SH-SY5Y (cell line): ENCODE measurements at regions not wholly inside any gene's neighbourhood (a gene's known extent, or its start where the extent isn't known, plus 50 kb on each side); places are given as distances from the start of the nearest gene placed in this dataset.

ENCODE experiments used
- GATA2 ChIP-seq: IDR thresholded peaks from 2 replicates; pipeline ENCODE4 v1.6.1; 2011; ENCODE audit warnings: mild to moderate bottlenecking, low read depth, low read length
- GATA3 ChIP-seq: IDR thresholded peaks from 2 replicates; pipeline ENCODE4 v1.6.1; 2011; ENCODE audit warnings: low read depth, mild to moderate bottlenecking, low read length, moderate library complexity

DNA sequence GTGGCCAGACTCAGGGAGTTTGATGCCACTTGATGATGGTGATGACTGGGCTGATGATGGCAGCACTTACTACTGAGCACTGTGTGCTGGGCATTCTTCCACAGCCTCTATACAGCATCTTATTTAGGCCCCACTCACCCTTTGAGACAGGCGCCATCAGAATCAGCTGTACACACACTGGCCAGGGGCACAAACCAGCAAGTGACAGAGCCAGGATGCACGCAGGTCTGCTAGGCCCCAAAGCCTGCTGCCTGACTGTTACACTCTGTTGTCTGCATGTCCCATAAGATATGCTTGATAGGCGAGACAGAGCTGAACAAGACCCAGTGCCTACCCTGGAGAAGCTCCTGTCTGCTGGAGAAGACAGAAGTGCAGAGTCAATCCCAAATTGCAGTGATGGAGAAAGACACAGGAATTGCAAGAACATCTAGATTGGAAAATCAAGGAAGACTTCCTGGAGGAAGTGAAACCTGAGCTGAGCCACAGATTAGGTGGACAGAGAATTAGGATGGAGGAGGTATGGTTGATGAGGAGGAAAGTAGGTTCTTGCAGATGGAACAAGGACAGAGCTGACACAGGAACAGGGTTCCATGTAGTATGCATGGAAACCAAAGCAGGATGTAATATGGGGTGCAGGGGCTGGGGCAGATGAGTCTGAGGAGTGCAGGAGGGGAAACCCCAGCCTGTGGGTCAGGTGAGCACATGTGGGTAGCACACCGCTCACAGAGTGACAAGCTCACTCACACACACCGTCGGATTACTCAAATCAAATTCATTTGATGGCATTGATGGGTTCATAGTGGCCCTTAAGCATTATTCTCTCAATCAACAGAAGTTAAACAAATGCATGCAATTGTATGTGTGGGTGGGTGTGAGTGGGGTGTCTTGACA, 117.3 kb downstream of the BEGAIN start:
- TF ChIP-seq GATA2 = no peak
- no peak for TF ChIP-seq GATA3

DNA sequence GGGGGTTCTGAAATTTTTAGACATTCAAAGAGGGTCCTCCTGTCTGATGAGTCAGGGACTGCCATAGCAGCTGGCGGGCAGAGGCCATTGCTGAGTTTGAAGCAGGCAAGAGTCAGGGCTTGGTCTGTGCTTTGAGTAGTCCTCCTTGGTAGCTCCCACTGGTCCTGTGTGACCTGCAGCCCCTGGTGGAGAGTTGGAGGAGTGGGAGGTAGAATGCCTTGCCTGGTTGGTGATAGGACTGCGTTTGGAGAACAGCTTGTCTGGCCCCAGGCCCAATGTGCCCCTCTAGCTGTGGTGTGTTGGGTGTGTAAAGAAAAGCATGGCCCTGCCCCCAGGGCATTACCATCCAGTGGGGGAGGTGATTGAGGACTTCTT, 116.7 kb downstream of the BEGAIN start:
- TF ChIP-seq GATA3 (no peak), GATA2 (no peak)

DNA sequence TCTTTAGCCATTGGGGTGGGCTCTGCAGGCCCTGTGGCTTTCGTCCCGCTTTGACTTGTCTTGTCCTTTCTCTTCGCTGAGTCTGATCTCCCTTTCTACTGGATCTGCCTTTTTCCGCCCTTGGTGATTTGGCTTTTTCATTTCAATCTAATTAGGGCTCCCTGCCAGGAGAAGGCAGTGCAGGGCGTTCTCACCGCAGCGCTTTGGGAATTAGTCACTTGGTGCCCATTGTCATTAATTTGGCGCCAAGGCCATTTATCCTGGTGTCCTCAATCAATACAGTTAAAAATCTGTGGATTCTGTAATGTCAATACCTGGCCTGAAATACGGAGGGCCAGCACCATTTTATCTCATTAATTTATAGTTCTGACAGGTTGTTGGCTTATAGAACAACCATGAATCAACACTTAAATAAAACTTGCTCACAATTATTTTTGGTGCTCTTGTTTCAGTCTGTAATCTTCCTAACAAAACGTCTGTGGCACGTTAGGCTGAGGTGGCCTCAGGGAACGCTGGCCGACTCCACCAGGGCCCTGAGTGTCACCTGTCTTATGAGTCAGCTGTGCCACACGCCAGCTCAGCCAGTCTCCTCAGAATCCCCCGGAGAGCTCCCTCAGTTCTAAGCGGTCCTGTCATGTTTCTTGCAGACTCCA, 115.7 kb downstream of the BEGAIN start:
- TF ChIP-seq GATA3 (no peak), GATA2 (no peak)

DNA sequence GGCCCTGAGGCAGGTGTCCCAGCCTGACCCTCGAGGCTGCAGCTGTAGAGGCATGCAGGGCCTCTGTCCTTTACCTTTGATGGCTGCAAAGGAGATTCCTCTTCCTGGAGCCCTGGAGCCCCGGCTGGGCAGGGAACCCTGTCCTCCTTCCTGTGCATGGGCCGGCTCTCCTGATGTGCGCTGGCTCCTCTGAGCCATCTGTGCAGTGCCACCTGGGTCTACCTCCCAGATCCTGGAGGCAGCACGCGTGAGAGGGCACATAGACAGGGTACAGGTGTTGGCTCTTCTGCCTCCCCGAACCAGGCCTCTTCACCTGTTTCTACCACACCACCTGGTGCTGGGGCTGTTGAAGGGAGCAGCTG, 115.1 kb downstream of the BEGAIN start:
- TF ChIP-seq GATA3 = no peak
- no peak for TF ChIP-seq GATA2

DNA sequence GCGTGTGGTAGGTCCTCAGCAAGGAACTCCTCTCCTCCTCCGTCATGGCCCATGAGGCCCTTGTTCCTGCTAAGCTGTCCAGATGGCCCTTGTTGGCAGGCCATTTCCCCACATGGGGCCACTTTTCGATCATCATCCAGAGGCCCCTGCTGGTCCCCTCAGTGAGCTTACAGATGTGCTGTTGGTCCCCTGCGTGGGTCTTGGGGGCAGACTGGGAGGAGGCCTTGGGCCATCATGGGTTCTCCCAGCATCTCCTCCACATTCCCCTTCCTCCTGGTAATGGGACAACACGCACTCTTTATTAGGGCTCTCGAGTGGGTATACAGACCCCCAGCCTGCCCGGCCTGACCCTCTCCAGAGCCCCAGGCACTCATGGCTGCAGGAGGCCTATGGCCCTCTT, 114.7 kb downstream of the BEGAIN start:
- TF ChIP-seq GATA3 (no peak), GATA2 (no peak)

DNA sequence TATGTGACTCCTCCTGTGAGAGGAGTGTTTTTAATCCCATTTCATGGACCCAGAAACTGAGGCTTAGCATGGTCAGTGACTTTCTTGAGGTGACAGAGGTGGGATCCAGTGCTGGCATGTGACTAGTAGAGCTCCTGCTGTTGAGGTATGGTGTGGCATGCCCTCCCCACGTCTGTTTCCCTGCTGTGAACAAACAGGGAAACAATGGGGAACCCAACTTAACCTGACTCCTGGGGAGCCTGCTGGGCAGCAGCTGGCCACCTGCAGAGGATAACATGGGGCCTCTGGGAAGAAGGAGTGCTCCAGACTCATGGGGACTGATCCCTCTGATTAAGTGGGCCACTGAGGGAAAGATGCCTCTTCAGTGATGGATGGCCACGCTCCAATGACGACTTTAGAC, 114.0 kb downstream of the BEGAIN start:
- TF ChIP-seq GATA2 (no peak), GATA3 (no peak)

DNA sequence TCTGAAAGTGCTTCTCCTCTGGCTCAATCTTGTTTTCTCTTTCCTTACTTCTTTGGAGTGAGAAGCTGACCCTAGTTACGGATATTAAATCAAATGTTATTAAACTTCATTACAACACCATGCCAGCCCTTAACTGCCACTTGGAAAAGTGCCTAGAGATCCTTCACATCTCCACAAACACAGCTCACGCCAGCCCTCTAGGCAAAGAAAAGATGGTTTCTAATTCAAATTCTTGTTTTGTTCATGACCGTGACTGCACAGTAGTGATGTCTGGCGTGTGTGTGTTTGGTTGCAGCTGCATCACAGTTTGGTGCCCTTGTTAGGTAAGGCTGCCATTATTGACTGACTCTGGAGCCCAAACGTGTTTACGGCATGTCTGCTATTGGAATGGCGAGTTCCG, 113.0 kb downstream of the BEGAIN start:
- no peak for TF ChIP-seq GATA3
- TF ChIP-seq GATA2 = no peak

DNA sequence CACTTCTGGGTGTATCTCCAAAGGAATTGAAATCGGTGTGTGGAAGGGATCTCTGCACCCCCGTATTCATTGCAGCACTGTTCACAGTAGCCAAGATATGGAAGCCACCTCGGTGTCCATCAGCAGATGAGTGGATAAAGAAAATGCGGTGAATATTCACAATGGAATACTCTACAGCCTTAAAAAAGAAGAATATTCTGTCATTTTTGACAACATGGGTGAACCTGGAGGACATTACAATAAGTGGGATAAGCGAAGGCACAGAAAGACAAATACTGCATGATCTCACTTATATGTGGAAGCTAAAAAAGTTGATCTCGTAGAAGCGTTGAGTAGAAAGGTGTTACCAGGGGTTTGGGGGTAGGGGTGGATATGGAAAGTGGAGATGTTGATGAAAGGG, 111.9 kb downstream of the BEGAIN start:
- TF ChIP-seq GATA2 (no peak), GATA3 (no peak)

DNA sequence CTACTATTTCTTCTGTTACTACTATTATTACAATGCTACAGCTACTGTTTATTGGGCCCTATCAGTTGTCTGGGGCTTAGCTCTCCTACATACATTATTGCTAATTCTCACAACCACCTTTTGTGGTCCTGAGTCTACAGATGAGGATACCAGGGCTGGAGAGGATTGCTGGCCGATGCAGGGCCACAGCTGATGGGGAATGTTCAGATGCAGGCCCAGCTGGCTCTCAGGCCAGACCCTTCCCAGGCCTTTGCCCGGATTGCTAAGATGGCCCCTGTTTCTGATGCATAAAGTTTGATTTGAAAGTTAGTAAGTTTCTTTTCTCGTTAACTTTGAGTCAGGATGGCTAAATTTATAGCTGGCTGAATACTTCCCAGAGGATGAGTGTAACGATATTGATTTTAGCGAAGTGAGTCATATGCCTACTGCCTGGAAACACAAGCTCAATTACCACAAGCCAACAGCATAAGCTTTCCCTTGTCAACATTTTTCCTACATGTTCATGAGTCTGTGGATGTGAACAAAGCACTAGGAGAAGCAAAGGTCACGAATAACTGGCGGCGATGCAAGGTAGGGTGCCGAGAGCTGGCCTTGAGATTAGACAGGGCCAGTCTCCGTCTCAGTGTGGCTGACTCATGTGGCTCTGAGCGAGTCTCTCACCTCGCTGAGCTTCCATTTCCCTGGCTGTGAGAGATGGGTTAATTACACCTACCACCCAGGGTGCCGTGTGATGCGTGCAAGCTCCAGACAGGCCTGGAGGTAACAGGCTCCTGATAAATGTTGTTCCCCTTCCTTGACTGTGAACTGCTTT, 111.0 kb downstream of the BEGAIN start:
- TF ChIP-seq GATA3 (no peak), GATA2 (no peak)

DNA sequence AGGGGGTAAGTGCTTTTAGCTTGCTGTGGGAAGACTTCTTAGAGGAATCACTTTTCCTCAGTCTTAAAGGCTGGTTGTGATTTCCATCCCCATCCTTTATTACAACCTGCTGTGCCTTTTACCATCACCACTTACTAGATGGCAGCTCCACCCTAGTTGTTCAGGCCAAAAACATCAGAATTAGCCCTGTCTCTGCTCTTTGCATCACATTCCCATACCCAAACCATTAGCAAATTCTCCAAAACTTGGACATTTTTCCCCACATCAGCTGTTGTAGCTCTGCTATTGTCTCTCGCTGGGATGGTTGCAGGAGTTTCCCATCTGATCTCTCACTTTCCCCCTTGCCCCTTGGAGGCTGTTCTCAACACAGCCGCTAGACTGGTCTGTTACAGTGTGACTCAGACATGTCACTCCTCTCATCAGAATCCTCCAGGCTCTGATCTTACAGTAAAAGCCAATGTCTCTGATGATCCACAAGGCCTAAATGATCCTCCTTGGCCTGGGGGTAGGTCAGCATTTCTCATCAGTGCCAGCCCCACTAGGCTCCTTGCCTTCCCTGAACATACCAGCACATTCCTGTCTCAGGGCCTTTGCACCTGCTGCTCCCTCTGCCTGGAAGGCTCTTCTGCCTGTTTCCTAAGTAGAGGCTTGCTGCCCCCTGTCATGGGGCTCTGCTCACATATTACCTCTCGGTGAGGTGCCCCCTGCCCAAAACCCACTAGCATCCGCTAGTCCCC, 102.5 kb downstream of the BEGAIN start:
- no peak for TF ChIP-seq GATA2
- no peak for TF ChIP-seq GATA3

DNA sequence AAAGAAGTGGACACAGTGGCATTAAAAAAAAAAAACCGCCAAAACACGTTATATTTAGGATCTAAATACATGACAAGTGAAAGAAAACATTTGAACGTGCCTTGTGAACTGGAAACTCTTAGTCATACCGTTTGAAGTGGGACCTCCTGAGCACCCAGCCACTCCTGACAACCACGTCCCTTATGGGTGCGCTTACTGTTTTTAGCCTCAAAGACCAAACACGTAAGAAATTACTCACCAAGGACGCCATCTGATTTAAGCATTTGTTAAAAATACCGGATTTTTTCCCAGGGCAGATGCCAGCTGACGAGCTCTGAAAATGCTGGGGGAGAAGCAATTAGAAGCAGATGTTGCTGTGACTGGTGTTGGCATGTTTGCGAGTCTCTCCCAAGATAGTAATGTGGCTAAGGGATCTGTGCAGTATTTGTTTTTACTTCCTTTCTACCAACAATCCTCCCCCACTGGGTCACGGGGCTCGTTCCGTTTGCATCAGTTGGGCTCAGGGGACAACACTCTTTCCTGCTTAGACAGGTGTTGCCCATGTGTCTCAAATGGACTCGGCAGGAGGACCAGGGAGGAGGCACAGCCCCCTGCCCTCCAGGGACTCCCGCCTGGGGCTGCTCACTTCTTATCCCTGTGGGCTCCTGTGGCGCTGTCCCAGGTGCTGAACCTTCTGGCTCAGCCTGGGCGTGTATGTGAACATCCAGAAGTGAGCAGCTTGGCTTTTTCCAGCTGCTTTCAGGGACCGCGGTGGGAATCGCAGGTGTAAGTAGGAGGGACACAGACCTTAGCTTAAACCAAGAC, 101.0 kb downstream of the BEGAIN start:
- no peak for TF ChIP-seq GATA3
- TF ChIP-seq GATA2 = 0 out of 2 replicates have a peak, but pooled peaks have one; percentile 5
